Endothelial cell of umbilical vein (primary cell): ENCODE measurements at regions not wholly inside any gene's neighbourhood (a gene's known extent, or its start where the extent isn't known, plus 50 kb on each side); places are given as distances from the start of the nearest gene placed in this dataset.

Experiments
- POLR2A ChIP-seq: IDR thresholded peaks from 2 replicates; pipeline ENCODE4 v1.6.1; 2012; ENCODE audit warnings: low read depth, mild to moderate bottlenecking, control low read depth, low read length
- TF ChIP-seq, protein P1 (sequence below): IDR thresholded peaks from 2 replicates; pipeline ENCODE4 v1.6.1; 2011; ENCODE audit not compliant: insufficient read depth, insufficient read length

- TF ChIP-seq, protein P1, sequence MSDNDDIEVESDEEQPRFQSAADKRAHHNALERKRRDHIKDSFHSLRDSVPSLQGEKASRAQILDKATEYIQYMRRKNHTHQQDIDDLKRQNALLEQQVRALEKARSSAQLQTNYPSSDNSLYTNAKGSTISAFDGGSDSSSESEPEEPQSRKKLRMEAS = no peak
- TF ChIP-seq POLR2A = no peak
Measured at GRCh38 chr16:52611817-52612673, 65.1 kb upstream of the TOX3 start.
